HEK293 (cell line): ENCODE measurements at regions not wholly inside any gene's neighbourhood (a gene's known extent, or its start where the extent isn't known, plus 50 kb on each side); places are given as distances from the start of the nearest gene placed in this dataset.

Source experiments
- CTCF ChIP-seq: fragments of 450-650 bp; formaldehyde crosslinking; IDR thresholded peaks from 2 replicates; pipeline ENCODE4 v1.5.1; 2016; ENCODE audit warnings: missing biosample characterization, missing genetic modification characterization
- MZF1 ChIP-seq: fragments of 450-650 bp; formaldehyde crosslinking; IDR thresholded peaks from 2 replicates; pipeline ENCODE4 v1.5.1; 2017; ENCODE audit warnings: missing biosample characterization, missing genetic modification characterization, borderline replicate concordance
- YY2 ChIP-seq: fragments of 450-650 bp; formaldehyde crosslinking; IDR thresholded peaks from 2 replicates; pipeline ENCODE4 v1.5.1; 2016; ENCODE audit warnings: missing biosample characterization, missing genetic modification characterization
- ZBTB1 ChIP-seq: fragments of 450-650 bp; formaldehyde crosslinking; IDR thresholded peaks from 2 replicates; pipeline ENCODE4 v1.5.1; 2016; ENCODE audit warnings: missing biosample characterization, missing genetic modification characterization
- ZBTB11 ChIP-seq: fragments of 450-650 bp; formaldehyde crosslinking; conservative IDR thresholded peaks from 2 replicates; pipeline ENCODE4 v1.5.1; 2016; ENCODE audit warnings: low read depth, missing biosample characterization, missing genetic modification characterization
- ZBTB21 ChIP-seq: fragments of 450-650 bp; formaldehyde crosslinking; IDR thresholded peaks from 2 replicates; pipeline ENCODE4 v1.5.1; 2017; ENCODE audit warnings: missing biosample characterization, missing genetic modification characterization
- ZNF121 ChIP-seq: fragments of 450-650 bp; formaldehyde crosslinking; IDR thresholded peaks from 2 replicates; pipeline ENCODE4 v1.5.1; 2016; ENCODE audit warnings: missing biosample characterization, missing genetic modification characterization
- ZNF140 ChIP-seq: fragments of 450-650 bp; formaldehyde crosslinking; IDR thresholded peaks from 2 replicates; pipeline ENCODE4 v1.5.1; 2016; ENCODE audit warnings: missing biosample characterization, missing genetic modification characterization
- ZNF302 ChIP-seq: fragments of 450-650 bp; formaldehyde crosslinking; IDR thresholded peaks from 2 replicates; pipeline ENCODE4 v1.5.1; 2016; ENCODE audit warnings: missing biosample characterization, missing genetic modification characterization, low read depth
- ZNF311 ChIP-seq: fragments of 450-650 bp; formaldehyde crosslinking; IDR thresholded peaks from 2 replicates; pipeline ENCODE4 v1.5.1; 2017; ENCODE audit warnings: missing biosample characterization, missing genetic modification characterization, borderline replicate concordance
- ZNF585B ChIP-seq: fragments of 450-650 bp; formaldehyde crosslinking; IDR thresholded peaks from 2 replicates; pipeline ENCODE4 v1.5.1; 2016; ENCODE audit warnings: missing biosample characterization, missing genetic modification characterization
- ZNF792 ChIP-seq: fragments of 450-650 bp; formaldehyde crosslinking; IDR thresholded peaks from 2 replicates; pipeline ENCODE4 v1.5.1; 2016; ENCODE audit warnings: missing biosample characterization, missing genetic modification characterization
- TF ChIP-seq, protein P1 (sequence below): fragments of 450-650 bp; formaldehyde crosslinking; IDR thresholded peaks from 2 replicates; pipeline ENCODE4 v1.5.1; 2016; ENCODE audit warnings: missing biosample characterization, missing genetic modification characterization
- TF ChIP-seq, protein P2 (sequence below): fragments of 450-650 bp; formaldehyde crosslinking; IDR thresholded peaks from 2 replicates; pipeline ENCODE4 v1.5.1; 2016; ENCODE audit warnings: missing biosample characterization, missing genetic modification characterization

DNA sequence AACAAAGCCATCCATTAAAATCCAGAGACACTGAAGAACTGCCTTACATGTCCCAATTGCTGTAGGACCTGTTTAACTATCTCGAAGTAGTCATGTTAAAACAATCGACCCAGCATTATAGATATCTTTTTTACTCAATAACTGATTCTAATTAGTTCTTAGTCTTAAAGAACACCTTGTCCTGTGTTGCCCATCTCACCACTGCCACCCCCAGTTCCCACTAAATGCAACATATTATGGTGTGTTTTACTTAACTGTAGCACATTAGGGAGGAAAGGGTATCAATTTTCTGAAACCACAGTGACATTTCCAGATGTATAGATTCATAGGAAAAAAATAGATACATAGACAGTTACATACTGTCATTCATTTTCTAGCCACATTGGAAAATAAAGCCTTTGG is 221.2 kb downstream of the MEF2C start:
- TF ChIP-seq ZNF792 (tag by site-specific recombination): no peak
- TF ChIP-seq ZNF140 (tag by site-specific recombination): no peak
- TF ChIP-seq CTCF (tag by site-specific recombination): no peak
- no peak for TF ChIP-seq YY2 (tag by site-specific recombination)
- no peak for TF ChIP-seq ZNF121
- no peak for TF ChIP-seq MZF1 (tag by site-specific recombination)
- no peak for TF ChIP-seq ZBTB21 (tag by site-specific recombination)
- no peak for TF ChIP-seq ZNF585B (tag by site-specific recombination)
- no peak for TF ChIP-seq ZNF311 (tag by site-specific recombination)
- no peak for TF ChIP-seq ZBTB11 (tag by site-specific recombination)
- TF ChIP-seq, protein P1, sequence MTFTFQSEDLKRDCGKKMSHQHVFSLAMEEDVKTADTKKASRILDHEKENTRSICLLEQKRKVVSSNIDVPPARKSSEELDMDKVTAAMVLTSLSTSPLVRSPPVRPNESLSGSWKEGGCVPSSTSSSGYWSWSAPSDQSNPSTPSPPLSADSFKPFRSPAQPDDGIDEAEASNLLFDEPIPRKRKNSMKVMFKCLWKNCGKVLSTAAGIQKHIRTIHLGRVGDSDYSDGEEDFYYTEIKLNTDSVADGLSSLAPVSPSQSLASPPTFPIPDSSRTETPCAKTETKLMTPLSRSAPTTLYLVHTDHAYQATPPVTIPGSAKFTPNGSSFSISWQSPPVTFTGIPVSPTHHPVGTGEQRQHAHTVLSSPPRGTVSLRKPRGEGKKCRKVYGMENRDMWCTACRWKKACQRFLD: no peak
- TF ChIP-seq, protein P2, sequence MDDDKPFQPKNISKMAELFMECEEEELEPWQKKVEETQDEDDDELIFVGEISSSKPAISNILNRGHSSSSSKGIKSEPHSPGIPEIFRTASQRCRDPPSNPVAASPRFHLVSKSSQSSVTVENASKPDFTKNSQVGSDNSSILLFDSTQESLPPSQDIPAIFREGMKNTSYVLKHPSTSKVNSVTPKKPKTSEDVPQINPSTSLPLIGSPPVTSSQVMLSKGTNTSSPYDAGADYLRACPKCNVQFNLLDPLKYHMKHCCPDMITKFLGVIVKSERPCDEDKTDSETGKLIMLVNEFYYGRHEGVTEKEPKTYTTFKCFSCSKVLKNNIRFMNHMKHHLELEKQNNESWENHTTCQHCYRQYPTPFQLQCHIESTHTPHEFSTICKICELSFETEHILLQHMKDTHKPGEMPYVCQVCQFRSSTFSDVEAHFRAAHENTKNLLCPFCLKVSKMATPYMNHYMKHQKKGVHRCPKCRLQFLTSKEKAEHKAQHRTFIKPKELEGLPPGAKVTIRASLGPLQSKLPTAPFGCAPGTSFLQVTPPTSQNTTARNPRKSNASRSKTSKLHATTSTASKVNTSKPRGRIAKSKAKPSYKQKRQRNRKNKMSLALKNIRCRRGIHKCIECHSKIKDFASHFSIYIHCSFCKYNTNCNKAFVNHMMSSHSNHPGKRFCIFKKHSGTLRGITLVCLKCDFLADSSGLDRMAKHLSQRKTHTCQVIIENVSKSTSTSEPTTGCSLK (tag by site-specific recombination): no peak
- TF ChIP-seq ZBTB1 (tag by site-specific recombination): no peak
- TF ChIP-seq ZNF302 (tag by site-specific recombination): no peak
